HG03575 (cell line): ENCODE measurements at regions not wholly inside any gene's neighbourhood (a gene's known extent, or its start where the extent isn't known, plus 50 kb on each side); places are given as distances from the start of the nearest gene placed in this dataset.
"Not testable (repeated sequence)": the region's sequence is repeated elsewhere in the genome, so short reads cannot be mapped to it uniquely, and the experiment has no call there.

Source experiments
- ATAC-seq: cut with Tn5 transposase; IDR thresholded peaks from one replicate; pipeline ENCODE4 v1.9.1; 2021; ENCODE audit not compliant: unreplicated experiment, insufficient number of reproducible peaks, low FRiP score; ENCODE audit errors: extremely low read depth

GRCh38 chr7:114364151-114364550 lies 50.5 kb upstream of the FOXP2 start:
- ATAC-seq: no peak

GRCh38 chr7:114363292-114363691 lies 51.3 kb upstream of the FOXP2 start:
- ATAC-seq: no peak

- no peak for ATAC-seq
Observed at GRCh38 chr7:114358911-114359310, 55.7 kb upstream of the FOXP2 start.

GRCh38 chr7:114356133-114356532 lies 58.5 kb upstream of the FOXP2 start:
- ATAC-seq: no peak

- no peak for ATAC-seq
Observed at GRCh38 chr7:114354306-114354705, 60.3 kb upstream of the FOXP2 start.

GRCh38 chr7:114345494-114345893 lies 69.1 kb upstream of the FOXP2 start:
- ATAC-seq: no peak

- no peak for ATAC-seq
Observed at GRCh38 chr7:114343949-114344708, 70.5 kb upstream of the FOXP2 start.

- no peak for ATAC-seq
Observed at GRCh38 chr7:114342431-114343179, 72.0 kb upstream of the FOXP2 start.

- ATAC-seq: no peak
Observed at GRCh38 chr7:114341648-114342047, 73.0 kb upstream of the FOXP2 start.

- ATAC-seq: no peak
Observed at GRCh38 chr7:114334989-114335388, 79.6 kb upstream of the FOXP2 start.

- not testable (repeated sequence) for ATAC-seq
Observed at GRCh38 chr7:114329458-114329857, 85.2 kb upstream of the FOXP2 start.

- ATAC-seq: no peak
Observed at GRCh38 chr7:114317450-114318098, 97.0 kb upstream of the FOXP2 start.

- no peak for ATAC-seq
Observed at GRCh38 chr7:114312649-114313048, 102.0 kb upstream of the FOXP2 start.

- ATAC-seq: no peak
Observed at GRCh38 chr7:114310345-114311110, 104.1 kb upstream of the FOXP2 start.

GRCh38 chr7:114309729-114310128 lies 104.9 kb upstream of the FOXP2 start:
- ATAC-seq: no peak

GRCh38 chr7:114303301-114303700 lies 111.3 kb upstream of the FOXP2 start:
- ATAC-seq: no peak

GRCh38 chr7:114302858-114303257 lies 111.8 kb upstream of the FOXP2 start:
- no peak for ATAC-seq

- ATAC-seq: no peak
Observed at GRCh38 chr7:114298011-114298410, 116.6 kb upstream of the FOXP2 start.

GRCh38 chr7:114297121-114297520 lies 117.5 kb upstream of the FOXP2 start:
- no peak for ATAC-seq
